ENCODE measurements at regions not wholly inside any gene's neighbourhood (a gene's known extent, or its start where the extent isn't known, plus 50 kb on each side); places are given as distances from the start of the nearest gene placed in this dataset.

GRCh38 chr22:27633296-27633871 lies 168.2 kb downstream of the MN1 start:
- no peak for DNase-seq

GRCh38 chr22:27634043-27634740 lies 167.4 kb downstream of the MN1 start:
- DNase-seq, result no peak

DNA sequence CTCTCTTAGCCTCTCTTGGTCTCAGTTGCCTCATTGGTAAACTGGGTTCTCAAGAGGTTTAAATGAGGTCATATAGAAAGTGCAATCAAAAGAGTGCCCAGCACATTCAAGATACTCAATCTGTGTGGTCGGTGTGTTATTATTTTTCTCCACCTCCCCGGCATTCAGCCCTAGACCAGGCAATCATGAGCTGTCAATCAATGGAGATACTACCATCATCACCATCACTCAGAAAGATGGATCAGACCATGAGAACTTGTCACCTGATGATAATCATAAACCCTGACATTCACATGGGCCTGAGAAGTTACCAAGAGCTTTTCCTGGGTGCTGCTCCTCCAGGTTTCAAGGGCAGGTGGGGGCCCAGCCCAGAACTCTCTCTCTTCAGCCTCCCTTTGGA lies 166.1 kb downstream of the MN1 start:
- no peak for DNase-seq

- no peak for DNase-seq
Measured at GRCh38 chr22:27635852-27636251, 165.7 kb downstream of the MN1 start.

- DNase-seq, result no peak
Measured at GRCh38 chr22:27636716-27637508, 164.6 kb downstream of the MN1 start.

DNA sequence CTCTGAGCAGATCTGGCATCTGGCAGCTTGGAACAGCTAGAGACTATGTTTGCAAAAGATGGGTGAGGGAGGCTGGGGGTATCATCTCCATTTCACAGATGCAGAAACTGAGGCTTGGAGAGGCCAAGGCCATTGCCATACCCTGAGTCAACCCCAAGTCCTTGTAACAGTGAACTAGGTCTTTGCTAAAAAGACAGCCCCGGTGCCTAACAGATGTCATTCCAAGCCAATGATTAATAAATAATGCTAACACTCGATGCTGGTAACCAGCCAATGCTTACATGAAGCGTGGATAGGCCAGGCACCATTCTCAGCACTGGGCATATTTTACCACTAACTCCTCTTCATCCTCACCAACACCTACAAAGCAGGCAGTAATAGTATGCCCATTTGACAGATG lies 164.0 kb downstream of the MN1 start:
- DNase-seq, result no peak

GRCh38 chr22:27638329-27639233 lies 163.0 kb downstream of the MN1 start:
- no peak for DNase-seq

GRCh38 chr22:27639248-27640086 lies 162.1 kb downstream of the MN1 start:
- DNase-seq, result no peak

GRCh38 chr22:27641049-27641795 lies 160.3 kb downstream of the MN1 start:
- no peak for DNase-seq

GRCh38 chr22:27642104-27642800 lies 159.3 kb downstream of the MN1 start:
- DNase-seq, result no peak

GRCh38 chr22:27643907-27644306 lies 157.6 kb downstream of the MN1 start:
- DNase-seq, result no peak

GRCh38 chr22:27644566-27644965 lies 157.0 kb downstream of the MN1 start:
- DNase-seq, result no peak

DNA sequence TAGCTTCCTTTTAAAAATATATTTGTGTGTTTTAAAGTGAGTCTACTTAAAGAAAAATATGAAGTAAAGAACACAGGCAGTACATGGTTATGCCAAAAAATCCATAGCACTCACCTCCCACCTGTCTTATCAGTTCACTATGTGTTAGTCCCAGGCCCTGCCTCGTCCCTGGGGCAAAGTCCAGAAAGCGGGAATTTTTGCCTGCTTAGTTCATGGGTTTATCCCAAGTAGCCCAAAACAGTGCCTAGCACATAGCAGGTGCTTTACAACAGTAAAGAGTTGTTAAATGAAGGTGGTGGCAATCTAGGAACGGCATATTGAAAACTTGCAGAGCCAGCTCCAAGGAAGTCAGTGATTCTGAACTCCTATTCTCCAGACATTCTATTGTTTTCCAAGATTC lies 154.0 kb downstream of the MN1 start:
- no peak for DNase-seq

DNA sequence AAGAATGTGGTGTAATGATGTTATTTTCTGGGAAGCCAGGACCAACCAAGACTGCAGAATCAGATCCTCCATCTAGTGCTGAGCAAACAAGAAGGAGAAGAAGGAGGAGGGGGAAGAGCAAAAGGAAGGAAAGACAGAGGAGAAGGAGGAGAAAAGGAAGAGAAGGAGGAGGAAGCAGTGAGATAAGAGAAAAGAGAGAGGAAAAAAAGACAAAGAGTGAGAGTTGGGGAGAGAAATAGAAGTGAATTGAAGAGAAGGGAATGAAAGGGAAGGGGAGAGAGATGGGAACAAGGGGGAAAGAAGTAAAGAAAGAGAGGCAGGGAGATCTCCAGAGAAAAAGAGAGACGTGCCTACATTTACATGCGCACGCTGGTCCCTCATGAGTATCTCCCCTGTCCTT lies 153.5 kb downstream of the MN1 start:
- DNase-seq, result no peak

GRCh38 chr22:27648853-27649252 lies 152.7 kb downstream of the MN1 start:
- DNase-seq, result no peak

- DNase-seq, result no peak
Measured at GRCh38 chr22:27650572-27650971, 151.0 kb downstream of the MN1 start.

DNA sequence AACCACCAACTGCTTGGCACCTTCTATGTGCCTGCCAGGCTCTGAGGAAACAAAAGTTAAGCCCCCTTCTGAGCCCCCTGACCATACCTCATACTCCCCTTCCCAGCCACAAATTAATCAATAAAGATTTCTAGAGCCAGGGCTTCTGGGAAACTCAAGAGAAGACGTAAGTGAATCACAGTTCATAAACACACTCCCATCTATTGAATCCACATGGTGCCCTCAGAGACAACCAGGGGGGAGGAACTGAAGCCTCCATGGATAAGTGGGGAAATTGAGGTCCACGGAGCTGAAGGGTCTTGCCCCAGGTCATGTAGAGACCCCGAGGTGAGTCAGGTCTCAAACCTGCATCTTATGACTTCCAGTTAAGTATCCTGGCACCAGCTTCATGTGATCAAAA lies 150.6 kb downstream of the MN1 start:
- DNase-seq, result no peak

DNA sequence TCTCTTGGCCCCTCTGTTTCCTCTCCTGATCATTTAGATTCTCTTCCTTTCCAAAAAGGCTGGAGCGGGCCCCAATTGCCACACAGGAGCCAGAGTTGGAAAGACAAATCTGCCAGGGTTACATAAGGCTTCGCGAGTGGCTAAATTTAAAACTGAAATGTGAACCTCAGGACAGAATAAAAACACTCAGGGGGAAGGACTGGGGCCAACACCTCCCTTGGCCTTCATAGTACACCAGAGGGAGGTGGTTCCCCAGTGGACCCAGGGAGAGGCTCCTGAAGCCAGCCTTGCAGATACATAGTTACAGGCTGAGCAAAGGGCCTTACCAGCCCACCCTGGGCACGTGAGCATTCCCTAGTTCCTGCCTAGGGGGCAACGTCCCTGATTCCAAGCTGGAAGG lies 150.1 kb downstream of the MN1 start:
- DNase-seq, result no peak

GRCh38 chr22:27654546-27655445 lies 146.8 kb downstream of the MN1 start:
- no peak for DNase-seq

Data from activated CD4-positive, alpha-beta T cell treated with anti-CD3 and anti-CD28 coated beads, Interleukin-2, Interleukin-6, amounts not matched to agents 100 ng/mL and 50 ng/mL, durations not matched to agents 16 hours and 8 hours (primary cell).